ENCODE measurements at regions not wholly inside any gene's neighbourhood (a gene's known extent, or its start where the extent isn't known, plus 50 kb on each side); places are given as distances from the start of the nearest gene placed in this dataset.

DNA sequence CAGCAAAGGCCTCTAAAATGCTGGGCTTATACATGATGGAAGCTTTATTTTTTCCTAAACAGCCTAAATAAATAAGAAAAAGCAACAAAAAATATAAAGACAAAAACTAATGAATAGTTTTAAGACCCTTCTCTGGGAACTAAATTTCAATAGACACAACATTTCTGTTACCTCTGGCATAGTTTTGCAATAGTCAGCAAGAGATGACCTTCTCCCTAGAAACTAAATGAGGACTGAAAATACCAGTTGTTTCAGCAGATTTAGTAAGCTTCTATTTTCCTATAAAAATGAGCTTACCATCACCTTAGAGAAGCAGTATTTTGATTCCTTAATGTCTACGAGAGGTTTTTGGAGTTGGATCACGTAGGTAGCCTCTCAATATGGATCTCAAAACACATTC, 471.4 kb upstream of the NRP1 start:
- in situ Hi-C loops (cut with MboI; ENCODE audit: low pct_unique_long_range_greater_than_20kb, low sequenced_read_pairs) = no loop called here

GRCh38 chr10:33804584-33804983, 470.1 kb upstream of the NRP1 start:
- DNase-seq = no peak
- in situ Hi-C loops (cut with MboI; ENCODE audit: low pct_unique_long_range_greater_than_20kb, low sequenced_read_pairs) = no loop called here

More for the DNA sequence above, 471.4 kb upstream of the NRP1 start:
- no peak for DNase-seq

DNA sequence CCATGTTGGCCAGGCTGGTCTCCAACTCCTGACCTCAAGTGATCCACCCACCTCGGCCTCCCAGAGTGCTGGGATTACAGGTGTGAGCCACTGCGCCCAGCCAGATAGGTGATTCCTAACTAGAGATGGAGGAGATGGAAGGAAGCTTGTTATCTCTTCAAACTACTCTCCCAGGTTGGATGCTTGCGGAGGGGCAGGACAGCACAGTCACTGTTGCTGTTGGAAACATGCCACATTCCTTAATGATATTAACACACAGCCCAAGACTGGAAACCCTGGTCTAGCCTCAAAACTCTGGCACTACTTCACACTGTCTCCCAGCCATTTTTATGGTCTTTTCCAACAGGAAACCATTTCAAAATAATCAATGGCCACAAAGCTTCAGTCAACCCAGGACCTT, 468.8 kb upstream of the NRP1 start:
- DNase-seq = no peak
- in situ Hi-C loops (cut with MboI; ENCODE audit: low pct_unique_long_range_greater_than_20kb, low sequenced_read_pairs) = no loop called here

GRCh38 chr10:33802566-33802965, 468.1 kb upstream of the NRP1 start:
- no peak for DNase-seq
- in situ Hi-C loops (cut with MboI; ENCODE audit: low pct_unique_long_range_greater_than_20kb, low sequenced_read_pairs) = no loop called here

GRCh38 chr10:33801705-33802104, 467.2 kb upstream of the NRP1 start:
- in situ Hi-C loops (cut with MboI; ENCODE audit: low pct_unique_long_range_greater_than_20kb, low sequenced_read_pairs) = no loop called here
- DNase-seq = no peak

DNA sequence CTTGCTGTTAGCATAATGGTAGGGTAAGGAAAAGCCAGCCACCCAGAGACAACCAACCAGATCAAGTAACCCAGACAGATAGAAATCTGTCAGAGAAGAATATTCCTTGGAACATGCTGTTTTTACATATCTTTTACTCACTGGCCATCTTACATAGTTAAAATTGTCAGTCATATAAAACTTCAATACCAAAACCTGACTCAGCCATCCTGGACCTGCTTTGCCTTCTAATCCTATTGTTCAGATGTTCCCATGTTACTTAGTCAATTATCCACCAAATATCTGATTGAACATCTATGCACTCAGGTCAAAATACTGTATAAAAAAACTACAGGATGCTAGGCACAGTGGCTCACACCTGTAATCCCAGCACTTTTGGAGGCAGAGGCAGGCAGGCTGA, 466.5 kb upstream of the NRP1 start:
- no peak for DNase-seq
- in situ Hi-C loops (cut with MboI; ENCODE audit: low pct_unique_long_range_greater_than_20kb, low sequenced_read_pairs) = no loop called here

- no peak for DNase-seq
- in situ Hi-C loops (cut with MboI; ENCODE audit: low pct_unique_long_range_greater_than_20kb, low sequenced_read_pairs) = no loop called here
Observed at GRCh38 chr10:33800545-33800944, 466.1 kb upstream of the NRP1 start.

DNA sequence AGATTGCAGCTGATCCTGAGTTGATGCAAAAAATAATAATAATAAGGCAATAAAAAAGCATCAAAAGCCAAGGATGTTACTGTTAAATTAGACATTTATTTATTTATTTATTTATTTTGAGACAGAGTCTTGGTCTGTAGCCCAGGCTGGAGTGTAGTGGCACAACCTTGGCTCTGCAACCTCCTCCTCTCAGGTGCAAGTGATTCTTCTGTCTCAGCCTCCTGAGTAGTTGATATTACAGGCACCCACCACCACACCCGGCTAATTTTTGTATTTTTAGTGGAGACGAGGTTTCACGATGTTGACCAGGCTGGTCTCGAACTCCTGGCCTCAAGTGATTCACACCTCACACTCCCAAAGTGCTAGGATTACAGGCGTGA, 465.5 kb upstream of the NRP1 start:
- in situ Hi-C loops (cut with MboI; ENCODE audit: low pct_unique_long_range_greater_than_20kb, low sequenced_read_pairs) = no loop called here
- no peak for DNase-seq

GRCh38 chr10:33799281-33799943, 464.9 kb upstream of the NRP1 start:
- in situ Hi-C loops (cut with MboI; ENCODE audit: low pct_unique_long_range_greater_than_20kb, low sequenced_read_pairs) = no loop called here
- no peak for DNase-seq

DNA sequence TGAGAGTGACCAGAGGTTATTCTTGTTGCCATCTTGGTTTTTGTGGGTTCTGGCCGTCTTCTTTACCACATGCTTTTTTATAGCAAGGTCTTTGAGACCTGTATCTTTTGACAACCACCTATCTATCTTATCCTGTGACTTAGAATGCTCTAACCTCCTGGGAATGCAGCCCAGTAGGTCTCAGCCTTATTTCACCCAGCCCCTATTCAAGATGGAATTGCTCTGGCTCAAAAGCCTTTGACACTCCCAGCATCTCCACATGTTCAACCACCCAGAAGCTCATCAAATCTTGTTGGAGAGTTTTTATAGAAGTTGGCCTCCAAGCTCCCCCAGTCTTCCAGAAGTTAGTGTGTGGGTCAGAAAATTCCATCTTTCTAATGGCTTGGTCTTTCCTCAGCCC, 464.3 kb upstream of the NRP1 start:
- in situ Hi-C loops (cut with MboI; ENCODE audit: low pct_unique_long_range_greater_than_20kb, low sequenced_read_pairs) = no loop called here
- DNase-seq = no peak

GRCh38 chr10:33796680-33797079, 462.2 kb upstream of the NRP1 start:
- in situ Hi-C loops (cut with MboI; ENCODE audit: low pct_unique_long_range_greater_than_20kb, low sequenced_read_pairs) = no loop called here
- no peak for DNase-seq

- DNase-seq = no peak
- in situ Hi-C loops (cut with MboI; ENCODE audit: low pct_unique_long_range_greater_than_20kb, low sequenced_read_pairs) = no loop called here
Observed at GRCh38 chr10:33795529-33795928, 461.1 kb upstream of the NRP1 start.

GRCh38 chr10:33794460-33794859, 460.0 kb upstream of the NRP1 start:
- in situ Hi-C loops (cut with MboI; ENCODE audit: low pct_unique_long_range_greater_than_20kb, low sequenced_read_pairs) = no loop called here
- no peak for DNase-seq

DNA sequence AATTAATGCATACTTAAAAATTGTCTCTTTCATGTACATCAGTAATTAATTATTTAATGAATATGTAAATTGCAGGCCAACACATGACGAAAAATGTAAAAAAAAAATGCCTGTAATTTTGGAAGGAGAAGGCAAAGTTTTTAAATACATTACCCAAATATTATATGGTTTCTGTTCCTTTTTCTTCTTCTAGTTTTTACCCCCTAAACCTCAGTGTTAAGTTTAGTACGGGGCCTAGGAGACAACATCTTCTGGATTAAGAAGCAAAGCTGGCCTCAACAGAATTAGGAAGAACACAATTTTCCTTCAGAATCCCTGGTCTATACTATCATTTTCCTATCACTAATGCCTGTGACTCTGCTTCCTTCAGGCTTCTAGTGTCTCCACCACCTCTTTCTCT, 459.3 kb upstream of the NRP1 start:
- in situ Hi-C loops (cut with MboI; ENCODE audit: low pct_unique_long_range_greater_than_20kb, low sequenced_read_pairs) = no loop called here
- no peak for DNase-seq

- in situ Hi-C loops (cut with MboI; ENCODE audit: low pct_unique_long_range_greater_than_20kb, low sequenced_read_pairs) = no loop called here
Observed at GRCh38 chr10:33791272-33791660, 456.8 kb upstream of the NRP1 start.

DNA sequence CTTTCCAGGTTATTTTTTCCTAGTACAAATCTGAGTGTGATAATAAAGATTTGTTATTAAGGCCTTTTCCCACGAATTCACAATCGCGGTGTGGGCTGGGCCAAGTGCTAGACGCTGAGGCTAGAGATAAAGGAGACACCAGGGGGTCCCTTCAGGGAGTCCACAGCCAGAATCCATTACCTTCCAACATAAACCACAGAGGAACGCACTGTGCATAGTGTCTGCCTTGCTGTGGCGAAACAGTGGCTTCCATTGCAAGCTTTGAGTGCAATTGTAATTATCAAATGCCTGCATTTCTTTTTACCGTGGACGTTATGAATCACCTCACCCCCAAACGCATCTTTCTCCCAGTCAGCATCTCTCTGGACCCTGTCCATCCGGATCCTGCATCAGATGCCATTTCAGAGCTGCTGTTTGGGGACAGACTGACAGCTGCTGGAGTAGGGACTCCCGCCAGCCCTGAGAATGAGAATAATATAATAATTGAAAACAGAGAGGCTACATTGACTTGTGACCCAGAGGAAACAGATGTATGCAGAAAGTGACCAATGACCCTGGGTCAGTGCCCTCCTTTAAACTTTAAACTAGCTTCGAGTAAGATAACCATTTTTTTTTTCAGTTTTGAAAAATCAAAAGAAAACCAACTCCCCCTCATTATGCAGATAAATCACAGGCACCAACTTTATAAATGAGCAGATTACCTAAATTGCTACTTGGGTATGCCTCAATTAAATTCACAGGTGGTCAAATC, 456.2 kb upstream of the NRP1 start:
- in situ Hi-C loops (cut with MboI; ENCODE audit: low pct_unique_long_range_greater_than_20kb, low sequenced_read_pairs) = no loop called here

More at GRCh38 chr10:33791272-33791660, 456.8 kb upstream of the NRP1 start:
- no peak for DNase-seq

DNA sequence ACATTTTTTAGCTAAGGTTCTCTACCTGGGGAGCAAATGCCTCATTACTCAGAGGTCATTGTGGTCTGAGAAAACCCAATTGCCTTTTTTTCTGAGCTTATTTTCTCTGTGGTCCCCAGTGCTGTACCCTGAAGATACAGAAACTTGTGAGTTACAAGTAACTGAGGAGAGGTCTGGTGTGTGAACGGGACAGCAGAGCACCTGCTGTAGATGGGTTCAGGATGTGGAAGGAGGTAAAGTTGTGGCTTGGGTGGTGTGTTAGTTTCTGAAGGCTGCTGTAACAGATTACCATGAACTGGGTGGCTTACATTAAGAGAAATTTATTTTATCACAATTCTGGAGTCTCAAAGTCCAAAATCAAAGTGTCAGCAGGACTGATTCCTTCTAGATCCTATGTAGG, 449.1 kb upstream of the NRP1 start:
- DNase-seq = no peak
- in situ Hi-C loops (cut with MboI; ENCODE audit: low pct_unique_long_range_greater_than_20kb, low sequenced_read_pairs) = no loop called here

More for the DNA sequence above, 456.2 kb upstream of the NRP1 start:
- DNase-seq = no peak

DNA sequence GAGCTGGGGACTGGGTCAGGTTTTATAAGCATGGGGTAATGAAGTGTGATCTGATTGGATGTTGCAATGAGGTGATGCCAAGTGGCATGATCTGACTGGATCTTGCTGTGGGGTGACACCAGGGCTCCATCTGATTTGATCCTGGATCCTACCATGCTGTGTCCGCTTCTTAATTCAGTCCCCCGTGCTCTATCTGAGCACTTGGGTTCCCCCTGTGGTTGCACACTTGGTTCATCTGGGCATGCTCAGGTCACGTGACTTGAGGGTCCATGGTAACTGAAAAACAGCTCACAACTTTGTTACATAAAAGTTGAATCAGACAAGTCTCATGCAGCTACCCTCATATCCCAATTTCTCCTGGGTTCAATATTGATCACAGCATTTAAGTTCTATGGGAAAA, 448.6 kb upstream of the NRP1 start:
- no peak for DNase-seq
- in situ Hi-C loops (cut with MboI; ENCODE audit: low pct_unique_long_range_greater_than_20kb, low sequenced_read_pairs) = no loop called here

GRCh38 chr10:33781606-33782395, 447.3 kb upstream of the NRP1 start:
- in situ Hi-C loops (cut with MboI; ENCODE audit: low pct_unique_long_range_greater_than_20kb, low sequenced_read_pairs) = no loop called here
- DNase-seq = no peak

- DNase-seq = no peak
- in situ Hi-C loops (cut with MboI; ENCODE audit: low pct_unique_long_range_greater_than_20kb, low sequenced_read_pairs) = no loop called here
Observed at GRCh38 chr10:33780961-33781360, 446.5 kb upstream of the NRP1 start.
